Stomach (tissue), 8 donors: ENCODE measurements at regions not wholly inside any gene's neighbourhood (a gene's known extent, or its start where the extent isn't known, plus 50 kb on each side); places are given as distances from the start of the nearest gene placed in this dataset.

Experiments
- DNase-seq, 2 donors: peaks; one replicate each; pipeline versions ENCODE4 v3.0.0 to v3.0.0-alpha.2; 2013 to 2019
- H3K27ac ChIP-seq, 5 donors: fragments of 200-600 bp in 4 of 5; sonication (generic) in 4 of 5; one replicate each; pipeline ENCODE4 v1.5.1; 2013 to 2019; ENCODE audit warnings: mild to moderate bottlenecking in 1 of 5, moderate library complexity in 1 of 5
- H3K27me3 ChIP-seq, 3 donors: fragments of 200-600 bp; sonication (generic); one replicate each; pipeline ENCODE4 v1.5.1; 2017 to 2019; ENCODE audit warnings: mixed run types in 1 of 3
- H3K36me3 ChIP-seq, 4 donors: fragments of 200-600 bp; sonication (generic); 1 replicate in 3 of 4; 2 replicates in 1 of 4; pipeline ENCODE4 v1.5.1; 2016 to 2019
- H3K4me1 ChIP-seq, 4 donors: fragments of 200-600 bp; sonication (generic); one replicate each; pipeline ENCODE4 v1.5.1; 2016 to 2019
- H3K4me3 ChIP-seq, 4 donors: fragments of 200-600 bp; sonication (generic) in 3 of 4; one replicate each; pipeline ENCODE4 v1.5.1; 2016 to 2019; ENCODE audit warnings: mild to moderate bottlenecking in 1 of 4
- H3K9me3 ChIP-seq, 4 donors: fragments of 200-600 bp; sonication (generic); one replicate each; pipeline ENCODE4 v1.5.1; 2016 to 2019
- EP300 ChIP-seq: sonication (generic); formaldehyde crosslinking; IDR thresholded peaks from one replicate; pipeline ENCODE4 v1.6.1; 2017; ENCODE audit warnings: antibody characterized with exemption
- POLR2A ChIP-seq, 4 donors: fragments of 450-650 bp; IDR thresholded peaks; one replicate each; pipeline ENCODE4 v1.6.1; 2016; ENCODE audit warnings: antibody characterized with exemption in 4 of 4, control low read depth in 2 of 4, mild to moderate bottlenecking in 1 of 4, moderate library complexity in 1 of 4
- POLR2AphosphoS5 ChIP-seq, 3 donors: sonication (generic); formaldehyde crosslinking; IDR thresholded peaks; one replicate each; pipeline ENCODE4 v1.6.1; 2016; ENCODE audit warnings: antibody characterized with exemption in 3 of 3
- WGBS, 5 donors: extraction: QIAGEN DNeasy Blood & Tissue Kit in 3 of 5; methylation state at CpG; one replicate each; pipeline versions ENCODE4 v1.1.5 to v1.1.7; 2013 to 2018; 5-methylcytosine and 5-hydroxymethylcytosine counted together
- intact Hi-C: fragments of 100-400 bp; cut with DNase I; formaldehyde crosslinking; loops from one replicate; pipeline ENCODE4 v1.15.1; 2023; ENCODE audit warnings: low total_unique reads
- TF ChIP-seq, protein P1 (sequence below), 7 experiments: fragments of 450-650 bp in 4 of 7; fragments of 200-600 bp in 3 of 7; sonication (generic) in 3 of 7; IDR thresholded peaks; one replicate each; pipeline ENCODE4 v1.5.1; 2016 to 2019; ENCODE audit warnings: antibody characterized with exemption in 7 of 7, control low read depth in 2 of 7, mild to moderate bottlenecking in 1 of 7
- donor health status: healthy with polysubstance abuse.
- donor health status: Bipolar disorder and iron deficiency.
- donor health status: healthy.

DNA sequence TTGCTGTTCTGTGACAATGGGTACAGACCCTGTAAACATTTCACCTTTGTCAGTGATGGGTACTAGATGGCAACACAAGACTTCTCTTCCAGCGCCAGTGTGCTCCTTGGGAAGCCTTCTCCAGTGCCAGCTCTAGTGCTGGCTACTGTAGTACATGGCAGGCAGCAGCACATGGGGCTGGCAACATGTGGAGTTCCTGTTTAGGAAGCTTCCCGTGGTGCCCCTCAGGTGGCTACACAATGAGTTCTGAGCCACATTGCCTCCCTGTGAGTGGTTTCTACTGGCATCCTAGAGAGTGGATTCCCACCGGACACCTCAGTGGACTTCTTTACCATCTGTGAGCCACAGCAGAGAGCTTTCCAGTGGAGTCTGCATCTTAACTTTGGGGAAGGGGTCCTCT is 302.1 kb downstream of the CYRIA start:
- Histone ChIP-seq H3K27me3 (no peaks in the 10 kb centered on the region), H3K36me3 (no peaks in the 10 kb centered on the region), H3K4me1 (no peaks in the 10 kb centered on the region), H3K27ac (no peak overlapping the region), H3K9me3 (no peaks in the 10 kb centered on the region), H3K4me3 (no peak overlapping the region)
- intact Hi-C loops, result no loop called here
- TF ChIP-seq EP300 (no peak), POLR2AphosphoS5 (IDR thresholded peaks at IDR 0.05) (no peak), POLR2A (IDR thresholded peaks at IDR 0.05) (no peak)
- TF ChIP-seq, protein P1, sequence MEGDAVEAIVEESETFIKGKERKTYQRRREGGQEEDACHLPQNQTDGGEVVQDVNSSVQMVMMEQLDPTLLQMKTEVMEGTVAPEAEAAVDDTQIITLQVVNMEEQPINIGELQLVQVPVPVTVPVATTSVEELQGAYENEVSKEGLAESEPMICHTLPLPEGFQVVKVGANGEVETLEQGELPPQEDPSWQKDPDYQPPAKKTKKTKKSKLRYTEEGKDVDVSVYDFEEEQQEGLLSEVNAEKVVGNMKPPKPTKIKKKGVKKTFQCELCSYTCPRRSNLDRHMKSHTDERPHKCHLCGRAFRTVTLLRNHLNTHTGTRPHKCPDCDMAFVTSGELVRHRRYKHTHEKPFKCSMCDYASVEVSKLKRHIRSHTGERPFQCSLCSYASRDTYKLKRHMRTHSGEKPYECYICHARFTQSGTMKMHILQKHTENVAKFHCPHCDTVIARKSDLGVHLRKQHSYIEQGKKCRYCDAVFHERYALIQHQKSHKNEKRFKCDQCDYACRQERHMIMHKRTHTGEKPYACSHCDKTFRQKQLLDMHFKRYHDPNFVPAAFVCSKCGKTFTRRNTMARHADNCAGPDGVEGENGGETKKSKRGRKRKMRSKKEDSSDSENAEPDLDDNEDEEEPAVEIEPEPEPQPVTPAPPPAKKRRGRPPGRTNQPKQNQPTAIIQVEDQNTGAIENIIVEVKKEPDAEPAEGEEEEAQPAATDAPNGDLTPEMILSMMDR (IDR thresholded peaks at IDR 0.05), result no peak
- no peak for DNase-seq
- 85 to 96% (median 90%) methylated on average over 2 to 3 of the region's 3 CpGs for WGBS, 5 donors

DNA sequence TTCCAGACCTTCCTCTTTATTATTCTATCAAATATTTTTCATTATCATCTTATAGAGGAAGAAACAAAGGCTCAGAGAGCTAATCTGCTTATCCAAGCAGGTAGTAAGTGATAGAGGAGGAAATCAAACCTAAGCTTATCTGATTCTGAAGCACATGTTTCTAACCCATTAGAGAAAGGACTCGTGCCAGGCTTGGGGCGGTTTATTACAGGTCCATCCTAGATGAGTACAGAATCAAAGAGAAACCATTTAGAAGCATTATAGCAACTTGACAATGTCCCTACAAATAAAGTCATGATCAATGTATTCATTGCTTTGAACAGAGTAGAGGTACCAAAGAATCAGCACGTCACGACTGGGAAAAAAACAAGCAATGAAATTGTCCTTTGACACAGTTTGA is 303.0 kb downstream of the CYRIA start:
- Histone ChIP-seq H3K36me3 (no peaks in the 10 kb centered on the region), H3K4me3 (no peak overlapping the region), H3K4me1 (no peaks in the 10 kb centered on the region), H3K27ac (no peak overlapping the region), H3K9me3 (peaks cover 0 to 4% (median 1%) of the 10 kb centered on the region in 4 donors), H3K27me3 (no peaks in the 10 kb centered on the region)
- TF ChIP-seq POLR2AphosphoS5 (IDR thresholded peaks at IDR 0.05) (no peak), EP300 (no peak), POLR2A (IDR thresholded peaks at IDR 0.05) (no peak)
- TF ChIP-seq, protein P1 (IDR thresholded peaks at IDR 0.05), result no peak
- 57 to 76% (median 66%) methylated on average over 4 of the region's 4 CpGs for WGBS, 5 donors
- intact Hi-C loops, result no loop called here
- no peak for DNase-seq

DNA sequence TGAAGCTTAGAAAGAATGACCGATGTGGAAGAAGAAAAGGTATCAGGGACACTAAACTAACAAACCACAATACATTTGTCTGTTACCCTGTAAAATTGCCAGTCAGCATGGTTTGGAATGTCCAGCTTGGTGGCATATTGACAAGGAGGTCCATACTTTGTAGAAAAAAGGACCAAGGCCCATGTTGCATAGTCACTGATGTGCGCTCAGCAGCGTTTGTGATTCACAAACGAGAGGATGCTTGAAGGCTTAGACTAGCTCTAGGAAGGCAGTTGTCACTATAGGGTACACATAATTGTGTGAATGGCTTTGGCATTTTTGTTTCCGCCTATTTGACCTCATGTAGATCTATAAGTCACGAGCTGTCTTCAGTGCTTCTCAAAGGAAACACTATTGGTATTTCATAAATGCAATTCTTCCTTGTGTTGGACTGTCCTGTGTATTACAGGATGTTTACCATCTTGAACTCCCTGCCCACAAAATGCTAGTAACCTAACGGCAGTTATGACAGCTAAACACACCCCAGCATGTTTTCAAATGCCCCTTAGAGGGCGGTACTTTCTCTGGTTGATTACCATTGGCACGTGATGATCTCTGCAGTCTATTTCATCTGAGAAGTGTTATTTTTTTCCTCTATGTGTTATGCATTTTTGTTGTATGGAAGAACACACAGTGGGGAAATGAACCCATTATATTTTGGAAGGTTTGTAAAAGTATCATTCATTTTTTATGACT is 304.2 kb downstream of the CYRIA start:
- TF ChIP-seq, protein P1 (IDR thresholded peaks at IDR 0.05), result no peak
- no peak for TF ChIP-seq EP300
- TF ChIP-seq POLR2AphosphoS5 (IDR thresholded peaks at IDR 0.05), result no peak
- no peak for TF ChIP-seq POLR2A (IDR thresholded peaks at IDR 0.05)
- H3K27me3 ChIP-seq, result no peaks in the 10 kb centered on the region
- no peak for DNase-seq
- no peak overlapping the region for H3K4me3 ChIP-seq
- H3K4me1 ChIP-seq, result no peaks in the 10 kb centered on the region
- H3K27ac ChIP-seq, result no peak overlapping the region
- 82 to 85% (median 85%) methylated on average over 9 of the region's 9 CpGs for WGBS, 5 donors
- intact Hi-C loops, result no loop called here
- H3K36me3 ChIP-seq, result no peaks in the 10 kb centered on the region
- peaks cover 0 to 16% (median 7%) of the 10 kb centered on the region in 4 donors for H3K9me3 ChIP-seq

DNA sequence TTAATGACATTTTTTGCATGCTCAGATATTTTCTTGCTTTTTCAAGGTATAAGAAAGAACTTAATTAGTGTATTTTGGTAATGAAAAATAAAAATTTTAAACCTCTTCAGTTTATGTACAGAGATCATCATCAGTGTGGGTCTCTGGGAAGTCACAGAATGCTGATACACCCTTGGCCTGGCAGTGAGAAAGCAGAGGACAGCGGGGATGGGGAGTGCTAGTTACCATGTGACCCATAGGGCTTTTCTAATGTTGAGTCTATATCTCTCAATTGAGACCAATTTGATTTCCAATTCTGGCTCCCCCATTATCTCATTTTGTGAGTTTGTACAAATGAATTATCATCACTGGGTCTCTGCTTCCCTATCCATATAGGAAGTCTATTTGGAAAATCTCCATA is 305.7 kb downstream of the CYRIA start:
- TF ChIP-seq EP300, result no peak
- no peak for TF ChIP-seq POLR2A (IDR thresholded peaks at IDR 0.05)
- TF ChIP-seq POLR2AphosphoS5 (IDR thresholded peaks at IDR 0.05), result no peak
- TF ChIP-seq, protein P1 (IDR thresholded peaks at IDR 0.05), result no peak
- intact Hi-C loops, result no loop called here
- no peaks in the 10 kb centered on the region for H3K4me1 ChIP-seq
- H3K36me3 ChIP-seq, result no peaks in the 10 kb centered on the region
- H3K9me3 ChIP-seq, result peaks cover 0 to 18% (median 7%) of the 10 kb centered on the region in 4 donors
- DNase-seq, result no peak
- H3K27ac ChIP-seq, result no peak overlapping the region
- H3K27me3 ChIP-seq, result no peaks in the 10 kb centered on the region
- H3K4me3 ChIP-seq, result no peak overlapping the region
- 75 to 93% (median 89%) methylated on average over 1 of the region's 1 CpG for WGBS, 5 donors
